Osteoblast (primary cell): ENCODE measurements at regions not wholly inside any gene's neighbourhood (a gene's known extent, or its start where the extent isn't known, plus 50 kb on each side); places are given as distances from the start of the nearest gene placed in this dataset.

Experiments used
- DNase-seq: peaks from one replicate; pipeline ENCODE4 v3.0.0; 2011; ENCODE audit warnings: low spot score, mixed read lengths; ENCODE audit not compliant: insufficient read length; ENCODE audit errors: missing footprints
- H2AFZ ChIP-seq: 2 replicates; pipeline ENCODE4 v1.6.0; 2011; ENCODE audit warnings: mild to moderate bottlenecking, low read length
- H3K27ac ChIP-seq: 2 replicates; pipeline ENCODE4 v1.5.1; 2011; ENCODE audit warnings: mild to moderate bottlenecking, low read depth, low read length, moderate library complexity
- H3K27me3 ChIP-seq: 2 replicates; pipeline ENCODE4 v1.6.0; 2012; ENCODE audit warnings: mild to moderate bottlenecking, control low read depth, inconsistent platforms, low read length, moderate library complexity; ENCODE audit not compliant: insufficient read depth
- H3K36me3 ChIP-seq: 2 replicates; pipeline ENCODE4 v1.5.1; 2011; ENCODE audit warnings: mild to moderate bottlenecking, low read length, control low read depth, moderate library complexity; ENCODE audit not compliant: insufficient read depth
- H3K4me1 ChIP-seq: 2 replicates; pipeline ENCODE4 v1.5.1; 2011; ENCODE audit warnings: mild to moderate bottlenecking, low read length, control low read depth, moderate library complexity; ENCODE audit not compliant: insufficient read depth
- H3K4me2 ChIP-seq: 2 replicates; pipeline ENCODE4 v1.6.0; 2011; ENCODE audit warnings: mild to moderate bottlenecking, low read length; ENCODE audit not compliant: insufficient read depth
- H3K4me3 ChIP-seq: fragments of 200-600 bp; sonication (generic); 3 replicates; pipeline ENCODE4 v1.5.1; 2012; ENCODE audit warnings: mild to moderate bottlenecking, low read length, inconsistent platforms; ENCODE audit not compliant: insufficient read depth
- H3K79me2 ChIP-seq: 2 replicates; pipeline ENCODE4 v1.6.0; 2012; ENCODE audit warnings: mild to moderate bottlenecking, low read length, control low read depth, inconsistent platforms; ENCODE audit not compliant: insufficient read depth
- H3K9me3 ChIP-seq: 2 replicates; pipeline ENCODE4 v1.5.1; 2011; ENCODE audit warnings: low read depth, low read length, control low read depth
- H4K20me1 ChIP-seq: 2 replicates; pipeline ENCODE4 v1.6.0; 2012; ENCODE audit warnings: mild to moderate bottlenecking, low read length, control low read depth; ENCODE audit not compliant: insufficient read depth
- CTCF ChIP-seq: IDR thresholded peaks from 2 replicates; pipeline ENCODE4 v1.5.1; 2011; ENCODE audit warnings: mild to moderate bottlenecking, low read depth, low read length, moderate library complexity; ENCODE audit errors: extremely low read depth

GRCh38 chr9:93815135-93815534, 140.0 kb downstream of the BARX1 start:
- Histone ChIP-seq H3K36me3 (no peaks in the 10 kb centered on the region), H3K27me3 (no peaks in the 10 kb centered on the region), H3K9me3 (no peaks in the 10 kb centered on the region), H3K79me2 (no peaks in the 10 kb centered on the region), H3K27ac (no peak overlapping the region), H3K4me2 (no peak overlapping the region), H3K4me1 (no peaks in the 10 kb centered on the region), H4K20me1 (no peaks in the 10 kb centered on the region), H3K4me3 (no peak overlapping the region), H2AFZ (no peak overlapping the region)
- no peak for DNase-seq
- no peak for TF ChIP-seq CTCF

- no peak overlapping the region for H3K4me3 ChIP-seq
- H3K79me2 ChIP-seq: no peaks in the 10 kb centered on the region
- no peak overlapping the region for H3K27ac ChIP-seq
- no peaks in the 10 kb centered on the region for H3K4me1 ChIP-seq
- H2AFZ ChIP-seq: no peak overlapping the region
- DNase-seq: no peak
- H3K9me3 ChIP-seq: no peaks in the 10 kb centered on the region
- no peaks in the 10 kb centered on the region for H3K27me3 ChIP-seq
- no peaks in the 10 kb centered on the region for H3K36me3 ChIP-seq
- H4K20me1 ChIP-seq: no peaks in the 10 kb centered on the region
- peak; percentile 7 for TF ChIP-seq CTCF
- no peak overlapping the region for H3K4me2 ChIP-seq
Observed at GRCh38 chr9:93814077-93814956, 140.8 kb downstream of the BARX1 start.

- Histone ChIP-seq H2AFZ (no peak overlapping the region), H3K4me3 (no peak overlapping the region), H3K36me3 (no peaks in the 10 kb centered on the region), H3K27ac (no peak overlapping the region), H3K27me3 (no peaks in the 10 kb centered on the region), H3K4me2 (no peak overlapping the region), H3K79me2 (no peaks in the 10 kb centered on the region), H3K9me3 (no peaks in the 10 kb centered on the region), H3K4me1 (no peaks in the 10 kb centered on the region), H4K20me1 (no peaks in the 10 kb centered on the region)
- no peak for DNase-seq
- no peak for TF ChIP-seq CTCF
Observed at GRCh38 chr9:93813221-93814076, 141.7 kb downstream of the BARX1 start.

GRCh38 chr9:93812410-93812668, 142.8 kb downstream of the BARX1 start:
- Histone ChIP-seq H3K4me3 (no peak overlapping the region), H3K36me3 (no peaks in the 10 kb centered on the region), H3K27me3 (no peaks in the 10 kb centered on the region), H2AFZ (no peak overlapping the region), H3K9me3 (no peaks in the 10 kb centered on the region), H3K4me2 (no peak overlapping the region), H3K27ac (no peak overlapping the region), H3K4me1 (no peaks in the 10 kb centered on the region), H4K20me1 (no peaks in the 10 kb centered on the region), H3K79me2 (no peaks in the 10 kb centered on the region)
- TF ChIP-seq CTCF: no peak
- no peak for DNase-seq
